GM12878 (cell line): ENCODE measurements at regions not wholly inside any gene's neighbourhood (a gene's known extent, or its start where the extent isn't known, plus 50 kb on each side); places are given as distances from the start of the nearest gene placed in this dataset.

Experiments
- ATAC-seq: fragments of 200-7000 bp; cut with Tn5 transposase; 3 replicates; pipeline ENCODE4 v1.9.1; 2020; ENCODE audit warnings: mild to moderate bottlenecking, moderate library complexity
- BruUV-seq: library from RNA; stranded (reverse); fragments of 400-500 nt; replicated peaks from 2 replicates; lab custom pipeline; 2021; lab: Mats Ljungman, UMichigan
- CTCF ChIA-PET: fragments of 300-600 bp; sonication (Branson Sonifier 250); formaldehyde crosslinking; extraction: SDS; loops from one replicate; lab custom pipeline; 2021; ENCODE audit warnings: inconsistent platforms; lab: Yijun Ruan, JAX
- POLR2A ChIA-PET: fragments of 350-600 bp; formaldehyde crosslinking; extraction: SDS; loops from one replicate; lab custom pipeline; 2021; ENCODE audit warnings: inconsistent platforms; lab: Charles Lee
- RAD21 ChIA-PET: fragments of 300-600 bp; sonication (Branson Sonifier 250); formaldehyde crosslinking; loops from one replicate; lab custom pipeline; 2023; ENCODE audit warnings: antibody characterized with exemption; ENCODE audit not compliant: unreplicated experiment; lab: Charles Lee
- SMC1A ChIA-PET: fragments of 300-600 bp; sonication (Branson Sonifier 250); formaldehyde crosslinking; loops from one replicate; lab custom pipeline; 2023; ENCODE audit not compliant: unreplicated experiment, uncharacterized antibody; lab: Charles Lee
- DNase-seq: peaks from one replicate; pipeline ENCODE4 v3.0.0-alpha.2; 2011; ENCODE audit warnings: low read depth, low spot score
- FAIRE-seq: peaks from 3 replicates; lab custom pipeline; 2011; peaks lifted over from hg19 to GRCh38; lab: Jason Lieb, UNC
- H2AFZ ChIP-seq: 2 replicates; pipeline ENCODE4 v1.6.0; 2011; ENCODE audit warnings: low read depth, low read length, control low read depth; ENCODE audit not compliant: control insufficient read depth
- H3K27ac ChIP-seq: 2 replicates; pipeline ENCODE4 v1.5.1; 2011; ENCODE audit warnings: control low read depth; ENCODE audit not compliant: control insufficient read depth, insufficient read depth
- H3K27me3 ChIP-seq, 2 experiments: replicated peaks in 1 of 2; 2 replicates each; pipeline versions ENCODE4 v1.6.0 to v1.6.1; 2011; ENCODE audit warnings: low read length in 1 of 2; ENCODE audit not compliant: control insufficient read depth in 2 of 2, insufficient read depth in 2 of 2
- H3K36me3 ChIP-seq, 2 experiments: 2 replicates each; pipeline ENCODE4 v1.5.1; 2011; ENCODE audit warnings: low read length in 1 of 2; ENCODE audit not compliant: control insufficient read depth in 2 of 2, insufficient read depth in 2 of 2
- H3K4me1 ChIP-seq: 2 replicates; pipeline ENCODE4 v1.6.1; 2011; ENCODE audit warnings: mild to moderate bottlenecking, low read length, moderate library complexity, mixed read lengths; ENCODE audit not compliant: control insufficient read depth, insufficient read depth
- H3K4me2 ChIP-seq: 2 replicates; pipeline ENCODE4 v1.6.0; 2011; ENCODE audit warnings: control low read depth; ENCODE audit not compliant: control insufficient read depth, insufficient read depth
- H3K4me3 ChIP-seq: fragments of 200-600 bp; sonication (generic); 2 replicates; pipeline ENCODE4 v1.5.1; 2016
- H3K79me2 ChIP-seq: 2 replicates; pipeline ENCODE4 v1.6.0; 2011; ENCODE audit warnings: low read length; ENCODE audit not compliant: control insufficient read depth, insufficient read depth
- H3K9ac ChIP-seq: 2 replicates; pipeline ENCODE4 v1.8.0; 2011; ENCODE audit warnings: low read length, control low read depth, mixed read lengths; ENCODE audit not compliant: control insufficient read depth, insufficient read depth
- H3K9me3 ChIP-seq: replicated peaks from 3 replicates; pipeline ENCODE4 v1.5.1; 2011; ENCODE audit warnings: mild to moderate bottlenecking, low read length; ENCODE audit not compliant: control insufficient read depth, insufficient read depth
- H4K20me1 ChIP-seq: 2 replicates; pipeline ENCODE4 v1.6.0; 2011; ENCODE audit not compliant: control insufficient read depth, insufficient read depth
- BACH1 ChIP-seq: fragments of 450-650 bp; IDR thresholded peaks from 2 replicates; pipeline ENCODE4 v1.6.1; 2017; ENCODE audit warnings: mild to moderate bottlenecking, borderline replicate concordance
- BRCA1 ChIP-seq: IDR thresholded peaks from 2 replicates; pipeline ENCODE4 v1.6.1; 2011; ENCODE audit warnings: low read depth, low read length, improper control_type of control experiment
- CREB1 ChIP-seq: IDR thresholded peaks from 2 replicates; pipeline ENCODE4 v1.6.1; 2012; ENCODE audit warnings: low read depth, mild to moderate bottlenecking, inconsistent platforms
- ESRRA ChIP-seq: IDR thresholded peaks from 2 replicates; pipeline ENCODE4 v1.6.1; 2012; ENCODE audit warnings: mild to moderate bottlenecking, low read length, improper control_type of control experiment
- HSF1 ChIP-seq: fragments of 150-350 bp; IDR thresholded peaks from 2 replicates; pipeline ENCODE4 v1.6.1; 2014; ENCODE audit warnings: mild to moderate bottlenecking, low read depth, low read length
- NBN ChIP-seq: fragments of 450-650 bp; IDR thresholded peaks from 2 replicates; pipeline ENCODE4 v1.6.1; 2016
- RB1 ChIP-seq: fragments of 450-650 bp; formaldehyde crosslinking; IDR thresholded peaks from 2 replicates; pipeline ENCODE4 v1.6.1; 2017; ENCODE audit warnings: mild to moderate bottlenecking, borderline replicate concordance
- RELA ChIP-seq: fragments of 450-650 bp; IDR thresholded peaks from 2 replicates; pipeline ENCODE4 v1.8.0; 2014; ENCODE audit warnings: borderline replicate concordance; ENCODE audit not compliant: partially characterized antibody
- RUNX3 ChIP-seq: IDR thresholded peaks from 2 replicates; pipeline ENCODE4 v1.6.1; 2012; ENCODE audit warnings: low read length, inconsistent platforms
- STAT3 ChIP-seq: IDR thresholded peaks from 2 replicates; pipeline ENCODE4 v1.6.1; 2011; ENCODE audit warnings: low read depth, low read length, improper control_type of control experiment
- TBL1XR1 ChIP-seq: IDR thresholded peaks from 2 replicates; pipeline ENCODE4 v1.6.1; 2012; ENCODE audit warnings: low read depth, low read length, improper control_type of control experiment
- WGBS: methylation state at CpG from one replicate; pipeline ENCODE4 v1.1.6; 2016; ENCODE audit warnings: low lambda C conversion rate; ENCODE audit not compliant: insufficient replicate concordance, insufficient coverage; ENCODE audit errors: missing lambda C conversion rate; 5-methylcytosine and 5-hydroxymethylcytosine counted together
- in situ Hi-C: fragments of 300-500 bp; cut with MboI; formaldehyde crosslinking; loops from 9 replicates; pipeline ENCODE4 v1.14.3; 2018; ENCODE audit warnings: mixed read lengths
- intact Hi-C: fragments of 100-400 bp; cut with micrococcal nuclease; formaldehyde crosslinking; loops from one replicate; pipeline ENCODE4 v1.14.2; 2022; ENCODE audit not compliant: unreplicated experiment
- TF ChIP-seq, protein P1 (sequence below): fragments of 150-350 bp; IDR thresholded peaks from 2 replicates; pipeline ENCODE4 v1.6.1; 2016; ENCODE audit warnings: low read depth, low read length

DNA sequence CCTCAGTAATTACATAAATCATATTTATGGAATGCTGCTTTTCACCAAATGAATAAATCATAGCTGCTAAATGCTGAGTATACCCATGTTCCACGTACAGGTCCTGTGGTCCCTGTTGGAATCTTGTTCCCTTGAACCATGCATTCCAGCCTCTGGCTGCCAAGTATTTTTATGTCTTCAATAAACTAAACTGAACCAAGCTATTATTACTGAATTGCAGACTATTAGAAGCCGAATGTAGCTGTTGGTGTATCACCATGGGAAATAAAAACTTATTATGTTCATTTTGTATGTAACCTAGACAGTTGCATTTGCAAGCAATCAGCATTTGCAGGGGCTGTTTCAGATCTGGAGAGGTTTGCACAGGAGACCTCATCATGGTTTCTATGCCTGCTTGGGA is 362.4 kb downstream of the ADCYAP1 start:
- no peak overlapping the region for H3K9ac ChIP-seq
- H2AFZ ChIP-seq: no peak overlapping the region
- ChIA-PET CTCF (no interaction called here), RAD21 (interaction anchor here (1.4 kb wide), 1 partner anchor 42 kb away, joined by 3 read pairs; no protein-coding TSS in a partner anchor), POLR2A (no interaction called here), SMC1A (no interaction called here)
- no peaks in the 10 kb centered on the region for H3K27me3 ChIP-seq
- no peak overlapping the region for H3K4me3 ChIP-seq
- no peaks in the 10 kb centered on the region for H3K79me2 ChIP-seq
- 0% methylated on average over 2 of the region's 2 CpGs for WGBS
- no peaks in the 10 kb centered on the region for H3K36me3 ChIP-seq
- H3K27ac ChIP-seq: no peak overlapping the region
- no peaks in the 10 kb centered on the region for H3K4me1 ChIP-seq
- DNase-seq: no peak
- no TSS peak for BruUV-seq
- no peaks in the 10 kb centered on the region for H3K9me3 ChIP-seq
- no peaks in the 10 kb centered on the region for H4K20me1 ChIP-seq
- no peak for FAIRE-seq
- no peak overlapping the region for H3K4me2 ChIP-seq
- ATAC-seq: no peak
- in situ Hi-C loops (no loop called here), intact Hi-C loops (no loop called here)
- TF ChIP-seq, protein P1, sequence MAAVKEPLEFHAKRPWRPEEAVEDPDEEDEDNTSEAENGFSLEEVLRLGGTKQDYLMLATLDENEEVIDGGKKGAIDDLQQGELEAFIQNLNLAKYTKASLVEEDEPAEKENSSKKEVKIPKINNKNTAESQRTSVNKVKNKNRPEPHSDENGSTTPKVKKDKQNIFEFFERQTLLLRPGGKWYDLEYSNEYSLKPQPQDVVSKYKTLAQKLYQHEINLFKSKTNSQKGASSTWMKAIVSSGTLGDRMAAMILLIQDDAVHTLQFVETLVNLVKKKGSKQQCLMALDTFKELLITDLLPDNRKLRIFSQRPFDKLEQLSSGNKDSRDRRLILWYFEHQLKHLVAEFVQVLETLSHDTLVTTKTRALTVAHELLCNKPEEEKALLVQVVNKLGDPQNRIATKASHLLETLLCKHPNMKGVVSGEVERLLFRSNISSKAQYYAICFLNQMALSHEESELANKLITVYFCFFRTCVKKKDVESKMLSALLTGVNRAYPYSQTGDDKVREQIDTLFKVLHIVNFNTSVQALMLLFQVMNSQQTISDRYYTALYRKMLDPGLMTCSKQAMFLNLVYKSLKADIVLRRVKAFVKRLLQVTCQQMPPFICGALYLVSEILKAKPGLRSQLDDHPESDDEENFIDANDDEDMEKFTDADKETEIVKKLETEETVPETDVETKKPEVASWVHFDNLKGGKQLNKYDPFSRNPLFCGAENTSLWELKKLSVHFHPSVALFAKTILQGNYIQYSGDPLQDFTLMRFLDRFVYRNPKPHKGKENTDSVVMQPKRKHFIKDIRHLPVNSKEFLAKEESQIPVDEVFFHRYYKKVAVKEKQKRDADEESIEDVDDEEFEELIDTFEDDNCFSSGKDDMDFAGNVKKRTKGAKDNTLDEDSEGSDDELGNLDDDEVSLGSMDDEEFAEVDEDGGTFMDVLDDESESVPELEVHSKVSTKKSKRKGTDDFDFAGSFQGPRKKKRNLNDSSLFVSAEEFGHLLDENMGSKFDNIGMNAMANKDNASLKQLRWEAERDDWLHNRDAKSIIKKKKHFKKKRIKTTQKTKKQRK: no peak
- no peak for TF ChIP-seq TBL1XR1
- no peak for TF ChIP-seq BACH1
- no peak for TF ChIP-seq BRCA1
- no peak for TF ChIP-seq RUNX3
- TF ChIP-seq CREB1: no peak
- no peak for TF ChIP-seq STAT3
- no peak for TF ChIP-seq HSF1
- no peak for TF ChIP-seq RELA
- TF ChIP-seq RB1: no peak
- no peak for TF ChIP-seq NBN
- TF ChIP-seq ESRRA: no peak
